ENCODE measurements at regions not wholly inside any gene's neighbourhood (a gene's known extent, or its start where the extent isn't known, plus 50 kb on each side); places are given as distances from the start of the nearest gene placed in this dataset.

DNA sequence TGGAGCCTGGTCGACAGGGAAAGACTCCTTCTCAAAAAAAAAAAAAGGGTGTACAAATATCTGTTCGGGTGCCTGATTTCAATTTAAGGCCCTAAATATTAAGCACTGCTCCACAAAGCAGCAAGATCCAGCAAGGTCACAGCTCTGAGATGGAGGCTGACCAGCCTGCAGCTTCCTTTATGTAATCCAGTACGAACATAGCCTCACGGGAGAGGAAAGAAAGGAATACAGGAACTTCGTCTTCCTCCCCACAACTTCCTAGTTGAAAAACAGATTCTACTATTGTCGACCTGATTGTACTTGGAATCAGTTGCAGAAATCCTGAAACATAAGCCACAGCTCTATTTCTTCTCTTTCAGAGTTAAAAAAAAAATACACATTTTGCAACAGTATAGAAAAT, 53.5 kb upstream of the TBC1D9 start:
- in situ Hi-C loops (cut with MboI; ENCODE audit: low sequenced_read_pairs) (no loop called here), intact Hi-C loops (cut with micrococcal nuclease) (no loop called here), dilution Hi-C loops (cut with HindIII; ENCODE audit: low sequenced_read_pairs, unreplicated experiment) (no loop called here)
- no peak overlapping the region for H2BK20ac ChIP-seq (ENCODE audit: low read depth, low read length)
- H2BK5ac ChIP-seq (ENCODE audit: low read depth, low read length, poor library complexity, severe bottlenecking), result no peak overlapping the region
- no peak overlapping the region for H4K8ac ChIP-seq (ENCODE audit: low read depth in 2 of 2, low read length in 2 of 2)
- TF ChIP-seq FOS (IDR thresholded peaks at IDR 0.05; ENCODE audit: low read depth, low read length) (no peak), POLR2A (IDR thresholded peaks at IDR 0.05; ENCODE audit: low read depth, low read length) (no peak)
- H3K27me3 ChIP-seq (ENCODE audit: control insufficient read depth, insufficient read depth, low read length), result peaks cover 28% of the 10 kb centered on the region
- H3K23ac ChIP-seq (ENCODE audit: low read depth, low read length), result no peak overlapping the region
- H2BK120ac ChIP-seq (ENCODE audit: low read depth, low read length), result no peak overlapping the region
- H3K4me3 ChIP-seq (ENCODE audit: insufficient read depth, low read depth, low read length), result no peak overlapping the region
- no CpG with 5 or more reads among the region's 6 CpGs for WGBS, 2 experiments (ENCODE audit: extremely low coverage in 2 of 2, insufficient read length in 1 of 2)
- ChIA-PET CTCF (interaction anchor here (0.6 kb wide), 1 partner anchor 138 kb away, joined by 4 read pairs; no protein-coding TSS in a partner anchor), POLR2A (ENCODE audit: unreplicated experiment) (interaction anchor here (0.7 kb wide), 1 partner anchor 377 kb away, joined by 3 read pairs; no protein-coding TSS in a partner anchor)
- no peaks in the 10 kb centered on the region for H4K20me1 ChIP-seq (ENCODE audit: insufficient read depth, low read length)
- no peaks in the 10 kb centered on the region for H3K79me1 ChIP-seq (ENCODE audit: low read depth in 1 of 2, low read length in 2 of 2)
- H2AFZ ChIP-seq (replicated peaks; ENCODE audit: low read length, poor library complexity), result no peak overlapping the region
- H3K56ac ChIP-seq (ENCODE audit: extremely low read depth, insufficient read depth, low read length), result no peak overlapping the region
- no peak overlapping the region for H2AK5ac ChIP-seq (ENCODE audit: low read depth, low read length)
- no TSS peak for BruUV-seq (replicated peaks)
- no peak overlapping the region for H3K4ac ChIP-seq (ENCODE audit: low read depth, low read length)
- ATAC-seq (ENCODE audit: low read depth) (no peak), DNase-seq (no peak)
- H3K9me3 ChIP-seq (ENCODE audit: control insufficient read depth, insufficient read depth, low read length), result no peaks in the 10 kb centered on the region
- no peak overlapping the region for H3K27ac ChIP-seq (ENCODE audit: insufficient read depth, low read length)
- peaks cover 8% of the 10 kb centered on the region for H3K4me1 ChIP-seq (ENCODE audit: control insufficient read depth, insufficient read depth, low read length)
- H3K9ac ChIP-seq (ENCODE audit: low read depth, low read length), result no peak overlapping the region
- no peaks in the 10 kb centered on the region for H3K9me1 ChIP-seq (ENCODE audit: insufficient read depth, low read length)
- no peak overlapping the region for H4K5ac ChIP-seq (ENCODE audit: low read depth, low read length)
- H4K91ac ChIP-seq (ENCODE audit: insufficient read depth, low read depth, low read length), result no peak overlapping the region
- H2AK9ac ChIP-seq (replicated peaks; ENCODE audit: low read depth, low read length, poor library complexity), result no peak overlapping the region
- no peak overlapping the region for H3K4me2 ChIP-seq (ENCODE audit: low read depth, low read length)
- H3K18ac ChIP-seq (ENCODE audit: low read depth, low read length), result no peak overlapping the region
- no peak overlapping the region for H2BK15ac ChIP-seq (ENCODE audit: low read depth, low read length)
- no peak overlapping the region for H3K14ac ChIP-seq (replicated peaks; ENCODE audit: low read depth, low read length)
- H3K36me3 ChIP-seq (ENCODE audit: control insufficient read depth, insufficient read depth, low read length), result no peaks in the 10 kb centered on the region

Measured in IMR-90 (cell line).